Astrocyte (in vitro differentiated cells and primary cell): ENCODE measurements at regions not wholly inside any gene's neighbourhood (a gene's known extent, or its start where the extent isn't known, plus 50 kb on each side); places are given as distances from the start of the nearest gene placed in this dataset.

Source experiments
- DNase-seq: peaks from one replicate; pipeline ENCODE4 v3.0.0-alpha.2; 2010; ENCODE audit warnings: low read depth
- FAIRE-seq: peaks from 2 replicates; lab custom pipeline; 2011; peaks lifted over from hg19 to GRCh38; lab: Jason Lieb, UNC
- H2AFZ ChIP-seq: 2 replicates; pipeline ENCODE4 v1.6.0; 2012; ENCODE audit warnings: low read depth, low read length, inconsistent platforms
- H3K27ac ChIP-seq: 2 replicates; pipeline ENCODE4 v1.5.1; 2011; ENCODE audit warnings: low read depth, low read length, inconsistent platforms
- H3K27me3 ChIP-seq: 2 replicates; pipeline ENCODE4 v1.6.0; 2011; ENCODE audit warnings: low read length, inconsistent platforms; ENCODE audit not compliant: insufficient read depth
- H3K36me3 ChIP-seq: 2 replicates; pipeline ENCODE4 v1.5.1; 2011; ENCODE audit warnings: low read length, inconsistent platforms; ENCODE audit not compliant: insufficient read depth
- H3K4me1 ChIP-seq: 2 replicates; pipeline ENCODE4 v1.5.1; 2011; ENCODE audit warnings: low read length, inconsistent platforms; ENCODE audit not compliant: insufficient read depth
- H3K4me2 ChIP-seq: 2 replicates; pipeline ENCODE4 v1.6.0; 2012; ENCODE audit warnings: low read length, inconsistent platforms
- H3K4me3 ChIP-seq: 2 replicates; pipeline ENCODE4 v1.5.1; 2011; ENCODE audit warnings: low read depth, mild to moderate bottlenecking, low read length, inconsistent platforms; ENCODE audit not compliant: insufficient read depth
- H3K79me2 ChIP-seq: 2 replicates; pipeline ENCODE4 v1.6.0; 2012; ENCODE audit warnings: mild to moderate bottlenecking, low read length, inconsistent platforms; ENCODE audit not compliant: insufficient read depth
- H3K9ac ChIP-seq: 2 replicates; pipeline ENCODE4 v1.6.0; 2012; ENCODE audit warnings: mild to moderate bottlenecking, low read length, inconsistent platforms
- H3K9me3 ChIP-seq: 2 replicates; pipeline ENCODE4 v1.5.1; 2012; ENCODE audit warnings: low read depth, mild to moderate bottlenecking, low read length, inconsistent platforms; ENCODE audit not compliant: insufficient read depth
- H4K20me1 ChIP-seq: 2 replicates; pipeline ENCODE4 v1.6.0; 2012; ENCODE audit warnings: low read length, inconsistent platforms; ENCODE audit not compliant: insufficient read depth
- H3K27ac Mint-ChIP-seq: one replicate; pipeline ENCODE4 v1.8.0; 2021; ENCODE audit warnings: mild to moderate bottlenecking, mixed read lengths; ENCODE audit not compliant: unreplicated experiment
- H3K27me3 Mint-ChIP-seq: one replicate; pipeline ENCODE4 v1.8.0; 2021; ENCODE audit warnings: low read depth, mixed read lengths; ENCODE audit not compliant: unreplicated experiment
- H3K36me3 Mint-ChIP-seq: one replicate; pipeline ENCODE4 v1.8.0; 2021; ENCODE audit warnings: low read depth, mixed read lengths; ENCODE audit not compliant: unreplicated experiment
- H3K4me1 Mint-ChIP-seq: one replicate; pipeline ENCODE4 v1.8.0; 2021; ENCODE audit warnings: low read depth, mixed read lengths; ENCODE audit not compliant: unreplicated experiment
- H3K4me3 Mint-ChIP-seq: one replicate; pipeline ENCODE4 v1.8.0; 2021; ENCODE audit warnings: mild to moderate bottlenecking, moderate library complexity, mixed read lengths; ENCODE audit not compliant: unreplicated experiment
- H3K9me3 Mint-ChIP-seq: one replicate; pipeline ENCODE4 v1.8.0; 2021; ENCODE audit warnings: mild to moderate bottlenecking, mixed read lengths; ENCODE audit not compliant: unreplicated experiment
- CTCF ChIP-seq: IDR thresholded peaks from 2 replicates; pipeline ENCODE4 v1.5.1; 2011; ENCODE audit warnings: low read depth, mild to moderate bottlenecking, inconsistent platforms, low read length, moderate library complexity; ENCODE audit not compliant: insufficient read depth
- EZH2 ChIP-seq: IDR thresholded peaks from 2 replicates; pipeline ENCODE4 v1.6.1; 2012; ENCODE audit warnings: mild to moderate bottlenecking, low read length, inconsistent platforms; ENCODE audit not compliant: insufficient read depth

- Mint-ChIP-seq H3K9me3 (no peaks in the 10 kb centered on the region), H3K4me3 (no peak overlapping the region), H3K36me3 (no peaks in the 10 kb centered on the region), H3K27me3 (peaks cover 4% of the 10 kb centered on the region), H3K4me1 (peaks cover 8% of the 10 kb centered on the region), H3K27ac (no peak overlapping the region)
- Histone ChIP-seq H3K36me3 (no peaks in the 10 kb centered on the region), H3K4me3 (no peak overlapping the region), H3K79me2 (no peaks in the 10 kb centered on the region), H4K20me1 (no peaks in the 10 kb centered on the region), H3K4me2 (no peak overlapping the region), H3K4me1 (no peaks in the 10 kb centered on the region), H3K9ac (no peak overlapping the region), H3K27ac (no peak overlapping the region), H3K27me3 (no peaks in the 10 kb centered on the region), H3K9me3 (no peaks in the 10 kb centered on the region), H2AFZ (no peak overlapping the region)
- TF ChIP-seq CTCF (no peak), EZH2 (no peak)
- no peak for FAIRE-seq
- no peak for DNase-seq
These were observed 106.7 kb upstream of the RREB1 start for GRCh38 chr6:7000825-7001777.

GRCh38 chr6:7003041-7003440, 104.7 kb upstream of the RREB1 start:
- DNase-seq, result no peak
- no peak overlapping the region for H3K27ac Mint-ChIP-seq
- H3K27me3 Mint-ChIP-seq, result peaks cover 4% of the 10 kb centered on the region
- H3K4me2 ChIP-seq, result no peak overlapping the region
- H3K9me3 ChIP-seq, result no peaks in the 10 kb centered on the region
- TF ChIP-seq CTCF (no peak), EZH2 (no peak)
- no peaks in the 10 kb centered on the region for H4K20me1 ChIP-seq
- no peaks in the 10 kb centered on the region for H3K79me2 ChIP-seq
- no peaks in the 10 kb centered on the region for H3K36me3 Mint-ChIP-seq
- H3K4me1 Mint-ChIP-seq, result peaks cover 7% of the 10 kb centered on the region
- H3K27ac ChIP-seq, result no peak overlapping the region
- no peaks in the 10 kb centered on the region for H3K9me3 Mint-ChIP-seq
- no peak overlapping the region for H3K4me3 Mint-ChIP-seq
- no peak overlapping the region for H2AFZ ChIP-seq
- H3K4me1 ChIP-seq, result no peaks in the 10 kb centered on the region
- no peak for FAIRE-seq
- H3K4me3 ChIP-seq, result no peak overlapping the region
- H3K9ac ChIP-seq, result no peak overlapping the region
- H3K27me3 ChIP-seq, result no peaks in the 10 kb centered on the region
- H3K36me3 ChIP-seq, result no peaks in the 10 kb centered on the region
